Fibroblast of mammary gland (primary cell): ENCODE measurements at regions not wholly inside any gene's neighbourhood (a gene's known extent, or its start where the extent isn't known, plus 50 kb on each side); places are given as distances from the start of the nearest gene placed in this dataset.

ENCODE experiments used
- DNase-seq: peaks from one replicate; pipeline ENCODE4 v3.0.0-alpha.2; 2010; ENCODE audit warnings: low read depth
- H3K4me3 ChIP-seq: 2 replicates; pipeline ENCODE4 v1.5.1; 2011; ENCODE audit warnings: low read depth, mild to moderate bottlenecking, low read length, moderate library complexity; ENCODE audit not compliant: control insufficient read depth
- CTCF ChIP-seq: conservative IDR thresholded peaks from 2 replicates; pipeline ENCODE4 v1.5.1; 2011; ENCODE audit warnings: low read depth, low read length, inconsistent platforms; ENCODE audit not compliant: control insufficient read depth, insufficient read depth

GRCh38 chr7:115127399-115128021 lies 205.6 kb downstream of the MDFIC start:
- H3K4me3 ChIP-seq = no peak overlapping the region
- no peak for DNase-seq
- no peak for TF ChIP-seq CTCF

GRCh38 chr7:115125750-115126149 lies 203.9 kb downstream of the MDFIC start:
- no peak for DNase-seq
- TF ChIP-seq CTCF = no peak
- no peak overlapping the region for H3K4me3 ChIP-seq

- no peak overlapping the region for H3K4me3 ChIP-seq
- TF ChIP-seq CTCF = no peak
- DNase-seq = no peak
Measured at GRCh38 chr7:115125312-115125711, 203.4 kb downstream of the MDFIC start.

- peak; percentile 14 for DNase-seq
Measured at GRCh38 chr7:115124409-115124939, 202.6 kb downstream of the MDFIC start.

GRCh38 chr7:115123441-115123840 lies 201.5 kb downstream of the MDFIC start:
- TF ChIP-seq CTCF = no peak
- no peak for DNase-seq
- no peak overlapping the region for H3K4me3 ChIP-seq

More at GRCh38 chr7:115124409-115124939, 202.6 kb downstream of the MDFIC start:
- no peak for TF ChIP-seq CTCF
- no peak overlapping the region for H3K4me3 ChIP-seq

GRCh38 chr7:115122388-115122787 lies 200.5 kb downstream of the MDFIC start:
- H3K4me3 ChIP-seq = no peak overlapping the region
- no peak for DNase-seq
- no peak for TF ChIP-seq CTCF
